Gastroesophageal sphincter (tissue), 4 donors: ENCODE measurements at regions not wholly inside any gene's neighbourhood (a gene's known extent, or its start where the extent isn't known, plus 50 kb on each side); places are given as distances from the start of the nearest gene placed in this dataset.

ENCODE experiments used
- ATAC-seq: fragments of 150-250 bp; one replicate; pipeline ENCODE4 v1.9.1; 2016; ENCODE audit warnings: mild to moderate bottlenecking, moderate library complexity
- H3K27ac ChIP-seq, 4 donors: fragments of 200-600 bp; sonication (generic) in 3 of 4; 1 replicate in 3 of 4; 2 replicates in 1 of 4; pipeline ENCODE4 v1.5.1; 2016 to 2019
- H3K27me3 ChIP-seq: fragments of 200-600 bp; sonication (generic); one replicate; pipeline ENCODE4 v1.5.1; 2019
- H3K36me3 ChIP-seq, 2 donors: fragments of 200-600 bp; sonication (generic); one replicate each; pipeline ENCODE4 v1.5.1; 2019; ENCODE audit warnings: control low read depth in 1 of 2
- H3K4me1 ChIP-seq, 3 donors: fragments of 200-600 bp; sonication (generic); 1 replicate in 2 of 3; 2 replicates in 1 of 3; pipeline ENCODE4 v1.5.1; 2016 to 2019; ENCODE audit warnings: control low read depth in 2 of 3
- H3K4me3 ChIP-seq, 2 donors: fragments of 200-600 bp; sonication (generic); one replicate each; pipeline ENCODE4 v1.5.1; 2019; ENCODE audit warnings: mild to moderate bottlenecking in 1 of 2, moderate library complexity in 1 of 2
- H3K9me3 ChIP-seq, 3 donors: fragments of 200-600 bp; sonication (generic); one replicate each; pipeline ENCODE4 v1.5.1; 2017 to 2019; ENCODE audit warnings: control low read depth in 2 of 3
- EP300 ChIP-seq: sonication (generic); formaldehyde crosslinking; IDR thresholded peaks from one replicate; pipeline ENCODE4 v1.6.1; 2017; ENCODE audit warnings: antibody characterized with exemption, mild to moderate bottlenecking
- POLR2A ChIP-seq, 2 donors: fragments of 450-650 bp; IDR thresholded peaks; one replicate each; pipeline ENCODE4 v1.6.1; 2017; ENCODE audit warnings: antibody characterized with exemption in 2 of 2, mild to moderate bottlenecking in 2 of 2, moderate library complexity in 1 of 2
- POLR2AphosphoS5 ChIP-seq: sonication (generic); formaldehyde crosslinking; IDR thresholded peaks from one replicate; pipeline ENCODE4 v1.6.1; 2017; ENCODE audit warnings: antibody characterized with exemption
- WGBS, 2 donors: methylation state at CpG; one replicate each; pipeline ENCODE4 v1.1.5; 2018; ENCODE audit warnings: low coverage in 1 of 2; 5-methylcytosine and 5-hydroxymethylcytosine counted together
- TF ChIP-seq, protein P1 (sequence below), 4 experiments: fragments of 200-600 bp in 2 of 4; fragments of 450-650 bp in 2 of 4; sonication (generic) in 1 of 4; IDR thresholded peaks; one replicate each; pipeline ENCODE4 v1.5.1; 2017 to 2019; ENCODE audit warnings: antibody characterized with exemption in 4 of 4, mild to moderate bottlenecking in 2 of 4, moderate library complexity in 2 of 4

DNA sequence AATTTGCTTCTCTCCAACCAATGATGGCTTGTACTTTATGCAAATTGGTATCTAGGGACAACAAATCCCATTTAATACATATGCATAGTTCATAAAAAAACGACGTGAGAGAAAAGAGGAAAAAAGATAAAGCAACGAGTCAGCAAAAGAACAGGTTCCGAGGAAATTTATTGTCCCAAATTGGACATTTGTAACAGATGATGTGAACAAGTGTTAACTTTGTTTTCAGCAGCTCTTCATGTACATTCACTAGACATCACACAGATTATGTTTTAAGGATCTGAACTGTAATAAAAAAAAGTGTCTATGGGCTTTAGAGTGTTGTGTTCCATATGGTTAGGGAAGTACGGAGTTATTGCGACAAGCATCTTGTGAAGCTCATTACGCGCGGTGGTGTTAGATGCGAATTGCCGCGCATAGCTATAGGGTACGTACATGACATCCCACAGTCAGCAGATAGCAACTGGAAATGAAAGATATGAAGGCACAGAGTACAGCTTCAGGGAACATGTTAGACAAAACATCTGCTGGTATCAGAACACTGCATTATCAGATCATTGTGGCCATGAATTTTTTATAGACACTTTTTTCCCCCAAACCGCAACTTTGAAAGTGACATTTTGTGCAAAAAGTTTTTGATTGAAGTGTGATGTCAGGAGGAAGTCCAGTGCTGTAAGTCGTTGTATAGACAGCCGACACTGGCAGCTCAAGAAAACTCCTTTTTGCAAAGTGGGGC is 1073.1 kb upstream of the FANCL start:
- H3K4me1 ChIP-seq, result no peaks in the 10 kb centered on the region
- TF ChIP-seq, protein P1, sequence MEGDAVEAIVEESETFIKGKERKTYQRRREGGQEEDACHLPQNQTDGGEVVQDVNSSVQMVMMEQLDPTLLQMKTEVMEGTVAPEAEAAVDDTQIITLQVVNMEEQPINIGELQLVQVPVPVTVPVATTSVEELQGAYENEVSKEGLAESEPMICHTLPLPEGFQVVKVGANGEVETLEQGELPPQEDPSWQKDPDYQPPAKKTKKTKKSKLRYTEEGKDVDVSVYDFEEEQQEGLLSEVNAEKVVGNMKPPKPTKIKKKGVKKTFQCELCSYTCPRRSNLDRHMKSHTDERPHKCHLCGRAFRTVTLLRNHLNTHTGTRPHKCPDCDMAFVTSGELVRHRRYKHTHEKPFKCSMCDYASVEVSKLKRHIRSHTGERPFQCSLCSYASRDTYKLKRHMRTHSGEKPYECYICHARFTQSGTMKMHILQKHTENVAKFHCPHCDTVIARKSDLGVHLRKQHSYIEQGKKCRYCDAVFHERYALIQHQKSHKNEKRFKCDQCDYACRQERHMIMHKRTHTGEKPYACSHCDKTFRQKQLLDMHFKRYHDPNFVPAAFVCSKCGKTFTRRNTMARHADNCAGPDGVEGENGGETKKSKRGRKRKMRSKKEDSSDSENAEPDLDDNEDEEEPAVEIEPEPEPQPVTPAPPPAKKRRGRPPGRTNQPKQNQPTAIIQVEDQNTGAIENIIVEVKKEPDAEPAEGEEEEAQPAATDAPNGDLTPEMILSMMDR (IDR thresholded peaks at IDR 0.05), result no peak
- TF ChIP-seq EP300, result no peak
- TF ChIP-seq POLR2A (IDR thresholded peaks at IDR 0.05), result no peak
- no peak for TF ChIP-seq POLR2AphosphoS5
- no peak overlapping the region for H3K27ac ChIP-seq
- no peaks in the 10 kb centered on the region for H3K27me3 ChIP-seq
- 81 to 88% methylated on average over 13 to 16 of the region's 16 CpGs for WGBS, 2 donors
- ATAC-seq, result no peak
- no peaks in the 10 kb centered on the region for H3K9me3 ChIP-seq
- no peak overlapping the region for H3K4me3 ChIP-seq
- H3K36me3 ChIP-seq, result no peaks in the 10 kb centered on the region

DNA sequence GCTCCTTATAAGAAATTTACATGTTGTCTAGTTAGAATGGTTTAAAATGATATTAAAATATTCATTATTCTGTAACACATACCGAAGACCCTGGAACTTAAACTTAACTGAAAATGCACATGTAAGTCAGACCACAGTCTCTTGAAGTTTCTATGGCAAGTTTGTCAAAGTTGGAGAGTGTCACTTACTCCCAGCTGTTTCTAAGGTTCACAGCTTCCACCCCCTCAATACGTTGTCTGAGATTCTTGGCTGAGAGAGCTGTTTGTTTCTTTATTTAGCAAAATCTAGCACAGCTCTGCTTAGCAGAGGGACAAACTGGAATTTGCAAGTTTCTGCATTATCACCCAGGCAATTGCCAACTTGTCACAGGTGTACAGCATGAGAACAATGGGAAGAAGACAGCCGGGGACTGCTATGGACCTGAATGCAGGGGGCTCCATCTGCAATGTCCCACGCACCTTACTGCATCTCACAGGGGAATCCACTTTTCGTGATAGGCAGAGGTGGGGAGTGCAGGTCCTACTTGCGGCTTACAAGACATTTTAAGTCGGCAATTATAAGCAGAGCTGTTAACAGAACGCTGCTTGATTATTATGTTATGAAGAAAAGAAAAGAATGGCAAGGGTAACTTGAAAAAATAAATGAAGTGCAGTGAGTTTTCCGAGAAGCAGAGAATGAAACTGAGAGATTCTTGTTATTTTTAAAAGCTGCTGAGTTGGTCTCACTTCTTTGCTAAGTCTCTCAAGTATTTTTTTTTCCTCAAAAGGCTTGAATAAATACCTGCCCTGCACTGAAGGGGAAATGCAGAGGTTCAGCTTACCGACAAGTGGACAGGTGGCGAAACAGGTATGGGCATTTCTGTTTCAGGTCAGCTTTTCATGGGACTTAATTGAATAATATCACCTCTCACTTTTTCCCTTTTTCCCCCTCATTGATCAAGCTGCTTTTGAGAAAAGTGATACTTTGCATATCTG is 1072.1 kb upstream of the FANCL start:
- no peaks in the 10 kb centered on the region for H3K36me3 ChIP-seq
- H3K4me1 ChIP-seq, result no peaks in the 10 kb centered on the region
- no peak for ATAC-seq
- H3K4me3 ChIP-seq, result no peak overlapping the region
- 61 to 65% methylated on average over 7 to 11 of the region's 11 CpGs for WGBS, 2 donors
- H3K9me3 ChIP-seq, result no peaks in the 10 kb centered on the region
- no peak overlapping the region for H3K27ac ChIP-seq
- no peaks in the 10 kb centered on the region for H3K27me3 ChIP-seq
- no peak for TF ChIP-seq EP300
- no peak for TF ChIP-seq POLR2AphosphoS5

DNA sequence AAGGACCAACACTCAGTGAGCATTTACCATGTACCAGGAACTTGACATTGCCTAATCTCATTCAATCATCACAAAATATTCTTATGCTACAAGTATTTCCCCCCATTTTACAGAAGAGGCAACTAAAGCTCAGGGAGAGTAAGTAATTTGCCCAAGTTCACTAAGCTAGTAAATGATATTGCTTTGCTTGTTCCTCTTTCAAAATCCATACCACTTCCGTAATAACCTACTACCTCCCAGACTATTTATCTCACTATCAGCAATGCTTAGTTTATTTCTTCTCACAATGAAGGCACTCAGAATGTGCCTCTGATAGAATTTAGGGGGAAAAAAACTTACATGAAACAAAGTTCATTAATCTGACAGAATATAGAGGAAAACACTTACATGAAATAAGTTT is 1070.9 kb upstream of the FANCL start:
- TF ChIP-seq POLR2AphosphoS5 (no peak), POLR2A (IDR thresholded peaks at IDR 0.05) (no peak), EP300 (no peak)
- TF ChIP-seq, protein P1 (IDR thresholded peaks at IDR 0.05), result no peak

DNA sequence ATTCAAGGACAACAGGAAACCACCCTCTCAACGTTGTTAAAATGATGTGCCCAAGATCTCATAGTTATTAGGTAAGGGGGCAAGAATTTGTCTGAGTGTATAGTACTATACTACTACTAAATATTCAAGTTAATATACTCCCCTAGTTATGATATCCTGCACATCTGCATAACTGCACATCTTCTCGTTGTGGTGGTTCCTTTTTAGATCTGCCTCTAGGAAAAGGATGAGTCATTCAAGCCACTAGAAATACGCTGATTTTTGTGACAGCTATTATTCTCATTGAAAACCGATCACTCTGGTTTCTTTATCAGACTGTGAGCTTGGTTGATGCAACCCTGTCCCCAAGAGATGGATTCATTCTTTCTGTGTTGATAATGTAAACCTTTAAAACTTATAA is 1067.0 kb upstream of the FANCL start:
- H3K27ac ChIP-seq, result no peak overlapping the region
- no peaks in the 10 kb centered on the region for H3K36me3 ChIP-seq
- no peak for ATAC-seq
- H3K9me3 ChIP-seq, result no peaks in the 10 kb centered on the region
- 63 to 78% methylated on average over 4 of the region's 4 CpGs for WGBS, 2 donors
- no peak for TF ChIP-seq POLR2AphosphoS5
- no peak for TF ChIP-seq EP300
- TF ChIP-seq, protein P1 (IDR thresholded peaks at IDR 0.05), result no peak
- no peak for TF ChIP-seq POLR2A (IDR thresholded peaks at IDR 0.05)
- H3K27me3 ChIP-seq, result no peaks in the 10 kb centered on the region
- no peaks in the 10 kb centered on the region for H3K4me1 ChIP-seq
- H3K4me3 ChIP-seq, result no peak overlapping the region

More for the DNA sequence above, 1070.9 kb upstream of the FANCL start:
- no peak overlapping the region for H3K27ac ChIP-seq
- no peaks in the 10 kb centered on the region for H3K27me3 ChIP-seq
- H3K4me1 ChIP-seq, result no peaks in the 10 kb centered on the region
- no peaks in the 10 kb centered on the region for H3K36me3 ChIP-seq
- no peak overlapping the region for H3K4me3 ChIP-seq
- 92% methylated on average over 1 of the region's 1 CpG; no CpG with 5 or more reads in 1 of the 2 donors for WGBS, 2 donors
- no peak for ATAC-seq
- no peaks in the 10 kb centered on the region for H3K9me3 ChIP-seq

DNA sequence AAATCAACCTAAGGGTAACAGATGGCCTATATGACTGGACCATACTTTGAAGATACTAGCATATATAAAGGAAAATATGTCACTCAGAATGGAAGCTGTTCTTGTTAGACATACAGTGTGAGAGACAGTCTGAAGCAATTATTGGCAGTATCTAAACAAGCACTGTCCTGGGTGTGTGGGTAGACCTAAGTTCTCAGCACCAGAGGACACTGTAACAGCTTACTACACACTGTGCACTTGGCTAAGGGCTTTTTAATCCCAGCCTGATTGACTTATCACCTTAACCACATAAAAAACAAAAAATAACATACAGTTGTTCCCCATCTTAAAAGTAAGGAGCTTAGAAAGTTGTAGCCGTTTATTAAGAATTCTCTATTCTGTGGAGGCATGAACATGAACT is 1066.1 kb upstream of the FANCL start:
- TF ChIP-seq, protein P1 (IDR thresholded peaks at IDR 0.05), result no peak
- TF ChIP-seq POLR2AphosphoS5, result no peak
- TF ChIP-seq POLR2A (IDR thresholded peaks at IDR 0.05), result no peak
- no peak for TF ChIP-seq EP300
- 84 to 100% methylated on average over 1 of the region's 1 CpG for WGBS, 2 donors

More for the DNA sequence above, 1066.1 kb upstream of the FANCL start:
- Histone ChIP-seq H3K4me3 (no peak overlapping the region), H3K27me3 (no peaks in the 10 kb centered on the region), H3K27ac (no peak overlapping the region), H3K9me3 (no peaks in the 10 kb centered on the region), H3K36me3 (no peaks in the 10 kb centered on the region), H3K4me1 (no peaks in the 10 kb centered on the region)
- ATAC-seq, result no peak
